ENCODE measurements at regions not wholly inside any gene's neighbourhood (a gene's known extent, or its start where the extent isn't known, plus 50 kb on each side); places are given as distances from the start of the nearest gene placed in this dataset.
A peak's percentile ranks its signal among the peaks of the same experiment; 100 is the strongest.
"Not testable (repeated sequence)": the region's sequence is repeated elsewhere in the genome, so short reads cannot be mapped to it uniquely, and the experiment has no call there.

- no peak for DNase-seq
These were observed 88.1 kb upstream of the STOX2 start for GRCh38 chr4:183816882-183817509.

- DNase-seq: not testable (repeated sequence)
These were observed 86.5 kb upstream of the STOX2 start for GRCh38 chr4:183818591-183818990.

- DNase-seq: no peak
These were observed 83.8 kb upstream of the STOX2 start for GRCh38 chr4:183821076-183821853.

GRCh38 chr4:183823434-183823833, 81.7 kb upstream of the STOX2 start:
- DNase-seq: no peak

- DNase-seq: no peak
These were observed 79.8 kb upstream of the STOX2 start for GRCh38 chr4:183825346-183825745.

- no peak for DNase-seq
These were observed 78.6 kb upstream of the STOX2 start for GRCh38 chr4:183826461-183826860.

- DNase-seq: no peak
These were observed 77.0 kb upstream of the STOX2 start for GRCh38 chr4:183828125-183828524.

- no peak for DNase-seq
These were observed 76.3 kb upstream of the STOX2 start for GRCh38 chr4:183828839-183829238.

- no peak for DNase-seq
These were observed 74.6 kb upstream of the STOX2 start for GRCh38 chr4:183830438-183830985.

- no peak for DNase-seq
These were observed 74.1 kb upstream of the STOX2 start for GRCh38 chr4:183831026-183831446.

GRCh38 chr4:183831683-183832082, 73.4 kb upstream of the STOX2 start:
- no peak for DNase-seq

GRCh38 chr4:183832776-183833450, 72.2 kb upstream of the STOX2 start:
- no peak for DNase-seq

- DNase-seq: no peak
These were observed 70.9 kb upstream of the STOX2 start for GRCh38 chr4:183834252-183834651.

- DNase-seq: no peak
These were observed 67.9 kb upstream of the STOX2 start for GRCh38 chr4:183837222-183837621.

- no peak for DNase-seq
These were observed 66.0 kb upstream of the STOX2 start for GRCh38 chr4:183838987-183839712.

- peak; percentile 83 for DNase-seq
These were observed 64.8 kb upstream of the STOX2 start for GRCh38 chr4:183840311-183840710.

- DNase-seq: no peak
These were observed 64.1 kb upstream of the STOX2 start for GRCh38 chr4:183841001-183841400.

GRCh38 chr4:183842129-183842528, 63.0 kb upstream of the STOX2 start:
- DNase-seq: no peak

GRCh38 chr4:183843248-183843671, 61.8 kb upstream of the STOX2 start:
- DNase-seq: no peak

- no peak for DNase-seq
These were observed 58.2 kb upstream of the STOX2 start for GRCh38 chr4:183846951-183847350.

- no peak for DNase-seq
These were observed 56.3 kb upstream of the STOX2 start for GRCh38 chr4:183848805-183849204.

- DNase-seq: no peak
These were observed 52.1 kb upstream of the STOX2 start for GRCh38 chr4:183852910-183853547.
